SU-DHL-6 (cell line): ENCODE measurements at regions not wholly inside any gene's neighbourhood (a gene's known extent, or its start where the extent isn't known, plus 50 kb on each side); places are given as distances from the start of the nearest gene placed in this dataset.

Experiments used
- H2AFZ ChIP-seq: fragments of 200-600 bp; sonication (generic); 2 replicates; pipeline ENCODE4 v1.6.1; 2014; ENCODE audit warnings: low read depth, mild to moderate bottlenecking, moderate library complexity, mixed read lengths, antibody characterized with exemption, low read length; ENCODE audit not compliant: severe bottlenecking
- H3F3A ChIP-seq: fragments of 200-600 bp; shearing (Covaris generic); 2 replicates; pipeline ENCODE4 v1.6.0; 2016; ENCODE audit warnings: antibody characterized with exemption, mild to moderate bottlenecking; ENCODE audit not compliant: insufficient read depth
- H3K27ac ChIP-seq: fragments of 200-600 bp; sonication (generic); 2 replicates; pipeline ENCODE4 v1.5.1; 2016; ENCODE audit warnings: low read depth, mild to moderate bottlenecking, low read length, moderate library complexity, mixed read lengths
- H3K27me3 ChIP-seq: fragments of 200-600 bp; sonication (generic), shearing (Covaris generic); 2 replicates; pipeline ENCODE4 v1.6.0; 2014; ENCODE audit warnings: mild to moderate bottlenecking, low read length
- H3K36me3 ChIP-seq: fragments of 200-600 bp; sonication (generic); 2 replicates; pipeline ENCODE4 v1.6.1; 2014; ENCODE audit warnings: mild to moderate bottlenecking, low read length, mixed read lengths
- H3K4me2 ChIP-seq: fragments of 300-600, 200-600 bp; shearing (Covaris generic), sonication (generic); 2 replicates; pipeline ENCODE4 v1.6.0; 2014; ENCODE audit warnings: low read length, low read depth, mild to moderate bottlenecking; ENCODE audit not compliant: poor library complexity, severe bottlenecking
- H3K4me3 ChIP-seq: fragments of 200-600 bp; sonication (generic); 2 replicates; pipeline ENCODE4 v1.5.1; 2014; ENCODE audit warnings: antibody characterized with exemption, low read length, mild to moderate bottlenecking, mixed read lengths; ENCODE audit not compliant: insufficient read depth, poor library complexity, severe bottlenecking
- H3K79me2 ChIP-seq: fragments of 200-600 bp; sonication (generic); 2 replicates; pipeline ENCODE4 v1.6.1; 2014; ENCODE audit warnings: mild to moderate bottlenecking, low read length, moderate library complexity; ENCODE audit not compliant: insufficient read depth
- H3K9ac ChIP-seq: fragments of 200-600 bp; sonication (generic); 2 replicates; pipeline ENCODE4 v1.7.0; 2014; ENCODE audit warnings: mild to moderate bottlenecking, low read length
- H3K9me2 ChIP-seq: fragments of 200-600 bp; sonication (generic); replicated peaks from 2 replicates; pipeline ENCODE4 v1.6.1; 2014; ENCODE audit warnings: low read length; ENCODE audit not compliant: insufficient read depth
- H3K9me3 ChIP-seq: fragments of 200-600 bp; sonication (generic); 2 replicates; pipeline ENCODE4 v1.6.1; 2014; ENCODE audit warnings: low read length, mixed read lengths; ENCODE audit not compliant: insufficient read depth
- H4K20me1 ChIP-seq: fragments of 200-600 bp; sonication (generic); 2 replicates; pipeline ENCODE4 v1.6.1; 2014; ENCODE audit warnings: low read depth, mild to moderate bottlenecking, antibody characterized with exemption, low read length, moderate library complexity, mixed read lengths
- CTCF ChIP-seq: fragments of 200-600 bp; sonication (generic); IDR thresholded peaks from one replicate; pipeline ENCODE4 v1.5.1; 2017; ENCODE audit warnings: antibody characterized with exemption, mild to moderate bottlenecking, low read length, moderate library complexity; ENCODE audit not compliant: insufficient read depth, poor library complexity, severe bottlenecking
- EZH2phosphoT487 ChIP-seq: fragments of 200-600 bp; sonication (generic), shearing (Covaris generic); conservative IDR thresholded peaks from 2 replicates; pipeline ENCODE4 v1.6.1; 2018; ENCODE audit warnings: mild to moderate bottlenecking, antibody characterized with exemption, low read length, moderate library complexity, mixed read lengths

- no peaks in the 10 kb centered on the region for H3K9me2 ChIP-seq
- H4K20me1 ChIP-seq: no peaks in the 10 kb centered on the region
- no peak overlapping the region for H2AFZ ChIP-seq
- H3K4me2 ChIP-seq: no peak overlapping the region
- H3K79me2 ChIP-seq: no peaks in the 10 kb centered on the region
- no peak overlapping the region for H3K27ac ChIP-seq
- TF ChIP-seq CTCF: no peak
- no peak for TF ChIP-seq EZH2phosphoT487
- H3K4me3 ChIP-seq: no peak overlapping the region
- no peak overlapping the region for H3K9ac ChIP-seq
- no peaks in the 10 kb centered on the region for H3K27me3 ChIP-seq
- H3K9me3 ChIP-seq: 0 out of 2 replicates have a peak, but pooled peaks cover 6% of the 10 kb centered on the region
- no peaks in the 10 kb centered on the region for H3F3A ChIP-seq
- H3K36me3 ChIP-seq: no peaks in the 10 kb centered on the region
Measured at GRCh38 chr1:82593561-82593960, 792.8 kb downstream of the ADGRL2 start.

- no peak overlapping the region for H3K4me3 ChIP-seq
- no peaks in the 10 kb centered on the region for H3K27me3 ChIP-seq
- TF ChIP-seq EZH2phosphoT487: no peak
- no peak for TF ChIP-seq CTCF
- H3K9ac ChIP-seq: no peak overlapping the region
- no peak overlapping the region for H2AFZ ChIP-seq
- H3K9me3 ChIP-seq: 0 out of 2 replicates have a peak, but pooled peaks cover 6% of the 10 kb centered on the region
- no peaks in the 10 kb centered on the region for H3F3A ChIP-seq
- H3K9me2 ChIP-seq: no peaks in the 10 kb centered on the region
- H3K36me3 ChIP-seq: no peaks in the 10 kb centered on the region
- H3K79me2 ChIP-seq: no peaks in the 10 kb centered on the region
- no peaks in the 10 kb centered on the region for H4K20me1 ChIP-seq
- H3K4me2 ChIP-seq: no peak overlapping the region
- no peak overlapping the region for H3K27ac ChIP-seq
Measured at GRCh38 chr1:82589588-82589987, 788.9 kb downstream of the ADGRL2 start.

GRCh38 chr1:82587371-82587770, 786.6 kb downstream of the ADGRL2 start:
- Histone ChIP-seq H3K4me3 (no peak overlapping the region), H4K20me1 (no peaks in the 10 kb centered on the region), H3K9ac (no peak overlapping the region), H3K27me3 (no peaks in the 10 kb centered on the region), H3F3A (no peaks in the 10 kb centered on the region), H3K9me3 (0 out of 2 replicates have a peak, but pooled peaks cover 6% of the 10 kb centered on the region), H3K36me3 (no peaks in the 10 kb centered on the region), H3K9me2 (no peaks in the 10 kb centered on the region), H3K79me2 (no peaks in the 10 kb centered on the region), H3K4me2 (no peak overlapping the region), H3K27ac (no peak overlapping the region), H2AFZ (peak overlapping the region; percentile 43)
- TF ChIP-seq CTCF (no peak), EZH2phosphoT487 (no peak)
